ENCODE measurements at regions not wholly inside any gene's neighbourhood (a gene's known extent, or its start where the extent isn't known, plus 50 kb on each side); places are given as distances from the start of the nearest gene placed in this dataset.
"Not testable (repeated sequence)": the region's sequence is repeated elsewhere in the genome, so short reads cannot be mapped to it uniquely, and the experiment has no call there.

DNA sequence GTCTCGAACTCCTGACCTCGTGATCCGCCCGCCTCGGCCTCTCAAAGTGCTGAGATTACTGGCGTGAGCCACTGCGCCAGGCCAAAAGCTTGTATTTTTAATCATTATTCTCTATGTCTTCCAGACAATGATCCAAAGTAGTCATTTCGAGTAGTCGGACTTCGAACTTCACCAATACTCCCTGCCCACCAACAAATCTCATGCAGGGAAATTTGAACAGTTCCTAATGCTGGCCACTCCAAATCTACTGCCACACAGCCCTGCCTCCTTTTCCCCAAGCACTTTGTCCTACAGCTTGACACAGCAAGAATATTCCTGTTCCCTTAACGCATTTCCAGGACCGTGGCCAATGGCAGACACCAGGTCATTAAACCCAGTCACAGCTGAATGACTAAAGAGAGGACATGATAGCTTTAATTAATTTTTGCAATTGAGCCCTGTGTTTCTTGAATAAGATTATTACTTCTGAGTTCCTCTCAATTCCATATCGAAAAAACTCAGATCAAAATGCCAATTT, 142.3 kb upstream of the NRP1 start:
- no peaks in the 10 kb centered on the region for H3K27me3 ChIP-seq (ENCODE audit: insufficient read depth in 3 of 3, low read length in 2 of 3)
- no peak overlapping the region for H3K4me3 ChIP-seq
- WGBS, 3 donors, result 84 to 88% (median 85%) methylated on average over 13 of the region's 13 CpGs
- no peak overlapping the region for H3K27ac ChIP-seq
- TF ChIP-seq CTCF (IDR thresholded peaks at IDR 0.05), result no peak
- no peaks in the 10 kb centered on the region for H3K9me3 ChIP-seq
- no peaks in the 10 kb centered on the region for H3K36me3 ChIP-seq (ENCODE audit: insufficient read depth in 1 of 2, low read depth in 1 of 2)
- DNase-seq (no peak), ATAC-seq (peak in 2 of 4 donors; percentile 50 to 61)
- intact Hi-C loops (cut with DNase I), result no loop called here
- no peaks in the 10 kb centered on the region for H3K4me1 ChIP-seq

DNA sequence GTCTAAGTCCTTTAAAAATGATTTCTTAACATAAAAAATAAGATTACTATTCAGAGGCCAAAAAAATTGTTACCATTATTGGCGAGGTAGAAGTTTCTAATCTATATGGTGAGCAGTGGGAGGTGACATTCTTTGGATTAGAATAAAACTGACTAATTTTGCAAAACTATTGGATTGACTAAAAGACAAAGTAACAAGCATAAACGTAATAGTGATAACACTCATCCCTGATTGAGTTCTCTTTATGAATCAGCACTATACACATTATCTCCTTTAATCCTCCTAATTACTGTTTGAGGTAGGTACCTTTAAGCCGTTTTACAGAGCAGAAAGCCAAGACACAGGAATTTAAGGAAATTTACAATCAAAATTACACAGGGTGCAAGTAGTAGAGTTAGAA, 139.2 kb upstream of the NRP1 start:
- Histone ChIP-seq H3K4me1 (no peaks in the 10 kb centered on the region), H3K36me3 (ENCODE audit: insufficient read depth in 1 of 2, low read depth in 1 of 2) (no peaks in the 10 kb centered on the region), H3K27ac (no peak overlapping the region), H3K9me3 (no peaks in the 10 kb centered on the region), H3K27me3 (ENCODE audit: insufficient read depth in 3 of 3, low read length in 2 of 3) (no peaks in the 10 kb centered on the region), H3K4me3 (no peak overlapping the region)
- ATAC-seq, result no peak
- 88 to 98% (median 92%) methylated on average over 3 of the region's 3 CpGs for WGBS, 3 donors
- intact Hi-C loops (cut with DNase I), result no loop called here
- no peak for DNase-seq
- TF ChIP-seq CTCF (IDR thresholded peaks at IDR 0.05), result no peak

DNA sequence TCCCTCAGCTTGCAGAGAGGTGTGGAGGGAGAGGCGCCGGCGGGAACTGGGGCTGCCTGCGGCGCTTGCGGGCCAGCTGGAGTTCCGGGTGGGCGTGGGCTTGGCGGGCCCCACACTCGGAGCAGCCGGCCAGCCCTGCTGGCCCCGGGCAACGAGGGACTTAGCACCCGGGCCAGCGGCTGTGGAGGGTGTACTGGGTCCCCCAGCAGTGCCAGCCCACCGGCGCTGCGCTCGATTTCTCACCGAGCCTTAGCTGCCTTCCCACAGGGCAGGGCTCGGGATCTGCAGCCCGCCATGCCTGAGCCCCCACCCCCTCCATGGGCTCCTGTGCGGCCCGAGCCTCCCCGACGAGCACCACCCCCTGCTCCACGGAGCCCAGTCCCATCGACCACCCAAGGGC, 133.5 kb upstream of the NRP1 start:
- intact Hi-C loops (cut with DNase I), result not testable (repeated sequence)

GRCh38 chr10:33465747-33466146, 131.3 kb upstream of the NRP1 start:
- no peak for TF ChIP-seq CTCF (IDR thresholded peaks at IDR 0.05)
- DNase-seq (no peak), ATAC-seq (peak in 1 of 4 donors; percentile 34)
- H3K36me3 ChIP-seq (ENCODE audit: insufficient read depth in 1 of 2, low read depth in 1 of 2), result no peaks in the 10 kb centered on the region
- H3K4me3 ChIP-seq, result no peak overlapping the region
- H3K27ac ChIP-seq, result no peak overlapping the region
- intact Hi-C loops (cut with DNase I), result no loop called here
- H3K27me3 ChIP-seq (ENCODE audit: insufficient read depth in 3 of 3, low read length in 2 of 3), result no peaks in the 10 kb centered on the region
- peaks cover 8% of the 10 kb centered on the region for H3K4me1 ChIP-seq
- no peaks in the 10 kb centered on the region for H3K9me3 ChIP-seq

More for the DNA sequence above, 133.5 kb upstream of the NRP1 start:
- H3K27me3 ChIP-seq (ENCODE audit: insufficient read depth in 3 of 3, low read length in 2 of 3); H3K27ac ChIP-seq; H3K9me3 ChIP-seq; ATAC-seq; H3K4me1 ChIP-seq; DNase-seq; H3K4me3 ChIP-seq; H3K36me3 ChIP-seq (ENCODE audit: insufficient read depth in 1 of 2, low read depth in 1 of 2): not testable (repeated sequence)
- WGBS, 3 donors, result 90 to 97% (median 91%) methylated on average over 6 to 28 of the region's 28 CpGs

DNA sequence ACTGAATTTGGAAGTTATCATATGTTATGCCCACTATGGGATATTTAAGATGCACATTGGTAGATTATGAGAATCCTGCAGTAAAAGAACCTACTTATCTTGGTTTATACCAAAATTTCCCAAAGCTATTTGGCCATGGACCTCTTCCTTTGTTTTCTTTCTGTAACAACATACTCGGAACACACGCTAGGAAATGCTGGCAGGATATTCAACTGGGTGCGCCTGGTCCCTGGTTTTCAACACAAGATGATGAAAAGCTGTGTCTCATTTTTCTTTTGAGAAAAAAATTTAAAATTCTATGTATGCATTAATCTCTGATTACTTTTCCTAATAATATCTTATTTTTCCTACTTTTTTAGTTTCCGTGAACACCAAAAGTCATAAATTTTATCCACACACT, 128.5 kb upstream of the NRP1 start:
- H3K27me3 ChIP-seq (ENCODE audit: insufficient read depth in 3 of 3, low read length in 2 of 3), result no peaks in the 10 kb centered on the region
- H3K4me1 ChIP-seq, result peaks cover 16% of the 10 kb centered on the region
- 84 to 98% (median 85%) methylated on average over 4 of the region's 4 CpGs for WGBS, 3 donors
- DNase-seq, result no peak
- no peak for ATAC-seq
- H3K36me3 ChIP-seq (ENCODE audit: insufficient read depth in 1 of 2, low read depth in 1 of 2), result no peaks in the 10 kb centered on the region
- no peak overlapping the region for H3K27ac ChIP-seq
- intact Hi-C loops (cut with DNase I), result no loop called here
- TF ChIP-seq CTCF (IDR thresholded peaks at IDR 0.05), result no peak
- H3K4me3 ChIP-seq, result no peak overlapping the region
- no peaks in the 10 kb centered on the region for H3K9me3 ChIP-seq

Measured in psoas muscle (tissue), 7 donors.